A549 (cell line): ENCODE measurements at regions not wholly inside any gene's neighbourhood (a gene's known extent, or its start where the extent isn't known, plus 50 kb on each side); places are given as distances from the start of the nearest gene placed in this dataset.

Experiments used
- ATAC-seq, 2 experiments: fragments of 200-7000 bp in 1 of 2; fragments of >200 bp in 1 of 2; cut with Nextera tagmentation in 1 of 2; cut with Tn5 transposase in 1 of 2; 3 replicates each; pipeline versions ENCODE4 v1.8.0 to v1.9.1; 2018 to 2020; ENCODE audit warnings: mild to moderate bottlenecking in 1 of 2, moderate library complexity in 1 of 2
- CTCF ChIA-PET: fragments of 300-600 bp; sonication (Branson Sonifier 250); formaldehyde crosslinking; extraction: SDS; loops from one replicate; lab custom pipeline; 2021; ENCODE audit warnings: antibody characterized with exemption, inconsistent platforms; lab: Yijun Ruan, JAX
- POLR2A ChIA-PET: fragments of 350-600 bp; formaldehyde crosslinking; extraction: SDS; loops from one replicate; lab custom pipeline; 2021; ENCODE audit warnings: antibody characterized with exemption, inconsistent platforms; lab: Yijun Ruan, JAX
- DNase-seq, 2 experiments: peaks; one replicate each; pipeline versions ENCODE4 v3.0.0 to v3.0.0-alpha.2; 2011 to 2016; ENCODE audit warnings: low read depth in 1 of 2, low spot score in 1 of 2
- FAIRE-seq: peaks from 2 replicates; lab custom pipeline; 2011; peaks lifted over from hg19 to GRCh38; lab: Jason Lieb, UNC
- H3K27ac ChIP-seq, 2 experiments: fragments of >200 bp; sonication (Bioruptor Twin); formaldehyde crosslinking; 3 replicates each; pipeline ENCODE4 v1.5.1; 2016 to 2017
- H3K4me1 ChIP-seq: fragments of >200 bp; sonication (Bioruptor Twin); formaldehyde crosslinking; 3 replicates; pipeline ENCODE4 v1.6.1; 2016
- H3K4me2 ChIP-seq: fragments of >200 bp; sonication (Bioruptor Twin); formaldehyde crosslinking; 3 replicates; pipeline ENCODE4 v1.6.1; 2016
- H3K4me3 ChIP-seq: fragments of >200 bp; sonication (Bioruptor Twin); formaldehyde crosslinking; 3 replicates; pipeline ENCODE4 v1.5.1; 2016
- H3K9me3 ChIP-seq: fragments of >200 bp; sonication (Bioruptor Twin); formaldehyde crosslinking; 3 replicates; pipeline ENCODE4 v1.6.1; 2016
- ATOH8 ChIP-seq: fragments of 250-450 bp; sonication (Bioruptor Pico); IDR thresholded peaks from 2 replicates; pipeline ENCODE4 v1.5.0; 2020; ENCODE audit warnings: low read depth, mild to moderate bottlenecking, moderate library complexity
- BCL3 ChIP-seq: fragments of >200 bp; sonication (Bioruptor Twin); formaldehyde crosslinking; IDR thresholded peaks from 3 replicates; pipeline ENCODE4 v1.6.1; 2016
- CBX8 ChIP-seq: fragments of 200-600 bp; sonication (generic); IDR thresholded peaks from 2 replicates; pipeline ENCODE4 v1.6.1; 2016
- CHD4 ChIP-seq: fragments of 200-600 bp; sonication (generic); IDR thresholded peaks from 2 replicates; pipeline ENCODE4 v1.6.1; 2016; ENCODE audit warnings: antibody characterized with exemption, mild to moderate bottlenecking, borderline replicate concordance
- E2F6 ChIP-seq: IDR thresholded peaks from 2 replicates; pipeline ENCODE4 v1.6.1; 2012; ENCODE audit warnings: low read depth, borderline replicate concordance
- EHF ChIP-seq: fragments of 250-450 bp; sonication (Bioruptor Pico); IDR thresholded peaks from 2 replicates; pipeline ENCODE4 v1.5.0; 2020; ENCODE audit warnings: mild to moderate bottlenecking
- ELK1 ChIP-seq: fragments of 150-350 bp; IDR thresholded peaks from 2 replicates; pipeline ENCODE4 v1.6.1; 2014; ENCODE audit warnings: low read depth, mild to moderate bottlenecking, low read length
- ESRRA ChIP-seq: fragments of 150-350 bp; IDR thresholded peaks from 2 replicates; pipeline ENCODE4 v1.6.1; 2014; ENCODE audit warnings: mild to moderate bottlenecking, low read length, borderline replicate concordance
- FOSB ChIP-seq: fragments of 250-450 bp; sonication (Bioruptor Pico); IDR thresholded peaks from 2 replicates; pipeline ENCODE4 v1.5.0; 2020; ENCODE audit warnings: mild to moderate bottlenecking, moderate library complexity
- FOSL2 ChIP-seq, 2 experiments: fragments of 450-650 bp in 1 of 2; fragments of >200 bp in 1 of 2; sonication (Bioruptor Twin) in 1 of 2; formaldehyde crosslinking; IDR thresholded peaks; 2 replicates each; pipeline versions ENCODE4 v1.5.0 to v1.6.1; 2016 to 2020; ENCODE audit warnings: mild to moderate bottlenecking in 1 of 2, moderate library complexity in 1 of 2
- FOXS1 ChIP-seq: fragments of 250-450 bp; sonication (Bioruptor Pico); IDR thresholded peaks from 2 replicates; pipeline ENCODE4 v1.5.0; 2020; ENCODE audit warnings: mild to moderate bottlenecking, moderate library complexity
- HMGXB4 ChIP-seq: fragments of 250-450 bp; sonication (Bioruptor Pico); IDR thresholded peaks from 2 replicates; pipeline ENCODE4 v1.5.0; 2021; ENCODE audit warnings: mild to moderate bottlenecking, moderate library complexity, borderline replicate concordance
- HOXB13 ChIP-seq: fragments of 250-450 bp; sonication (Bioruptor Pico); IDR thresholded peaks from 2 replicates; pipeline ENCODE4 v1.5.0; 2020; ENCODE audit warnings: low read depth, mild to moderate bottlenecking, moderate library complexity
- MAFK ChIP-seq: fragments of 450-650 bp; IDR thresholded peaks from 2 replicates; pipeline ENCODE4 v1.6.1; 2014; ENCODE audit not compliant: partially characterized antibody
- NPAS2 ChIP-seq: fragments of 250-450 bp; sonication (Bioruptor Pico); IDR thresholded peaks from 2 replicates; pipeline ENCODE4 v1.8.0; 2022; ENCODE audit warnings: mild to moderate bottlenecking, moderate library complexity, borderline replicate concordance
- RNF2 ChIP-seq: fragments of 200-600 bp; sonication (generic); IDR thresholded peaks from 2 replicates; pipeline ENCODE4 v1.6.1; 2016; ENCODE audit warnings: low read depth, mild to moderate bottlenecking, antibody characterized with exemption, moderate library complexity, borderline replicate concordance
- SMC3 ChIP-seq: fragments of >200 bp; sonication (Bioruptor Twin); formaldehyde crosslinking; IDR thresholded peaks from 3 replicates; pipeline ENCODE4 v1.6.1; 2018; ENCODE audit warnings: inconsistent platforms
- TP53 ChIP-seq: fragments of 250-450 bp; sonication (Bioruptor Pico); IDR thresholded peaks from 2 replicates; pipeline ENCODE4 v1.5.0; 2021; ENCODE audit warnings: mild to moderate bottlenecking, moderate library complexity
- ZC3H11A ChIP-seq: fragments of 450-650 bp; IDR thresholded peaks from 2 replicates; pipeline ENCODE4 v1.6.1; 2014; ENCODE audit warnings: antibody characterized with exemption, mild to moderate bottlenecking
- ZFP36 ChIP-seq: fragments of 450-650 bp; IDR thresholded peaks from 2 replicates; pipeline ENCODE4 v1.6.1; 2014; ENCODE audit warnings: borderline replicate concordance; ENCODE audit not compliant: partially characterized antibody
- ZNF302 ChIP-seq: fragments of 250-450 bp; sonication (Bioruptor Pico); IDR thresholded peaks from 2 replicates; pipeline ENCODE4 v1.9.0; 2021; ENCODE audit warnings: inconsistent platforms, mild to moderate bottlenecking, moderate library complexity
- WGBS: methylation state at CpG from one replicate; pipeline ENCODE4 v1.1.6; 2017; ENCODE audit errors: missing lambda C conversion rate; 5-methylcytosine and 5-hydroxymethylcytosine counted together

- TF ChIP-seq HOXB13: no peak
- TF ChIP-seq TP53 (CRISPR knock-in tag): no peak
- TF ChIP-seq SMC3: no peak
These were observed 77.0 kb upstream of the ZNF423 start (continued) for GRCh38 chr16:49932946-49933345.

- no peak for TF ChIP-seq FOSL2 (IDR thresholded peaks at IDR 0.05)
- TF ChIP-seq FOSL2 (CRISPR knock-in tag; IDR thresholded peaks at IDR 0.05): no peak
- no peak for TF ChIP-seq EHF (CRISPR knock-in tag)
- no peak for TF ChIP-seq SMC3
- TF ChIP-seq ELK1: no peak
- no peak for TF ChIP-seq ZC3H11A
- no peak for TF ChIP-seq FOSB
- no peak for TF ChIP-seq ZNF302
- no peak for TF ChIP-seq HMGXB4
- no peak for TF ChIP-seq MAFK
- no peak for TF ChIP-seq E2F6
- TF ChIP-seq CHD4: no peak
- TF ChIP-seq CBX8: no peak
- no peak for TF ChIP-seq BCL3
- no peak for TF ChIP-seq ESRRA
- TF ChIP-seq RNF2: no peak
- FAIRE-seq (no peak), DNase-seq (no peak), ATAC-seq (no peak)
- H3K27ac ChIP-seq: no peak overlapping the region
- ChIA-PET CTCF (interaction anchor here (0.6 to 1.5 kb wide), 4 partner anchors 9 to 528 kb away, joined by 3 to 5 read pairs (median 4); no protein-coding TSS in a partner anchor), POLR2A (no interaction called here)
- H3K9me3 ChIP-seq: no peaks in the 10 kb centered on the region
- WGBS: 51% methylated on average over 6 of the region's 6 CpGs
- H3K4me1 ChIP-seq: no peaks in the 10 kb centered on the region
- H3K4me3 ChIP-seq: no peak overlapping the region
- H3K4me2 ChIP-seq: no peak overlapping the region
These were observed 80.9 kb upstream of the ZNF423 start for GRCh38 chr16:49936791-49937190.

- POLR2A ChIA-PET: no interaction called here
- ATAC-seq: no peak
- Histone ChIP-seq H3K4me3 (no peak overlapping the region), H3K4me1 (no peaks in the 10 kb centered on the region), H3K27ac (no peak overlapping the region), H3K4me2 (no peak overlapping the region), H3K9me3 (no peaks in the 10 kb centered on the region)
- no peak for TF ChIP-seq RNF2
- no peak for TF ChIP-seq CBX8
- no peak for TF ChIP-seq NPAS2 (CRISPR knock-in tag)
- TF ChIP-seq FOSB: no peak
- no peak for TF ChIP-seq EHF (CRISPR knock-in tag)
- no peak for TF ChIP-seq MAFK
- no peak for TF ChIP-seq ATOH8 (CRISPR knock-in tag)
- no peak for TF ChIP-seq ZFP36
- no peak for TF ChIP-seq FOXS1 (CRISPR knock-in tag)
- TF ChIP-seq ZNF302: no peak
- FAIRE-seq: no peak
- DNase-seq: no peak
- 21% methylated on average over 7 of the region's 7 CpGs for WGBS
- CTCF ChIA-PET: interaction anchor here (1.3 to 1.5 kb wide), 3 partner anchors 10 to 868 kb away, joined by 3 to 5 read pairs (median 5); no protein-coding TSS in a partner anchor
These were observed 82.0 kb upstream of the ZNF423 start for GRCh38 chr16:49937886-49938285.
